Uterus (tissue), 2 donors: ENCODE measurements at regions not wholly inside any gene's neighbourhood (a gene's known extent, or its start where the extent isn't known, plus 50 kb on each side); places are given as distances from the start of the nearest gene placed in this dataset.

Source experiments
- POLR2A ChIP-seq, 2 donors: fragments of 450-650 bp; IDR thresholded peaks; one replicate each; pipeline ENCODE4 v1.6.1; 2016; ENCODE audit warnings: antibody characterized with exemption in 2 of 2, mild to moderate bottlenecking in 1 of 2, moderate library complexity in 1 of 2
- TF ChIP-seq, protein P1 (sequence below), 4 experiments: fragments of 200-600 bp in 2 of 4; fragments of 450-650 bp in 2 of 4; sonication (generic) in 2 of 4; IDR thresholded peaks; one replicate each; pipeline ENCODE4 v1.5.1; 2016 to 2019; ENCODE audit warnings: antibody characterized with exemption in 4 of 4, mild to moderate bottlenecking in 2 of 4, moderate library complexity in 1 of 4

DNA sequence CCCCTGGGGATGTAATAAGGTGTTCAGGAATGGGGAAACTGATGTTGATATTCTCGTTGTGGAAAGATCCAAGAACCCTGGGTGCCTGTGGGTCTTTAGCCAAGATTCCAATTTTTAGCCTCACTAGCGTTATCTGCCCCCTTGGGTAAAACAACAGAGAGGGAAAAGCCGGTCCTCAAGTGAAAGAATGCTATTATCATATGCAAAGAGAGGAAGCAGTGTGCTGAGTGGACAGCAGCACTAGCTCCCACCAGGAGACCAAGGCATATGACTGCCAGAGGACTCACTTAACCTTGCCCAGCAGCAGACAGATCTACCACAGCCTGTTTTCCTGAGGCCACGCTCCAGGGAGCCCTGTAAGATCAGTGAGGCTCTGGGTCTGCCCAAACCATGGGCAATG is 257.9 kb upstream of the CPEB2 start:
- TF ChIP-seq, protein P1, sequence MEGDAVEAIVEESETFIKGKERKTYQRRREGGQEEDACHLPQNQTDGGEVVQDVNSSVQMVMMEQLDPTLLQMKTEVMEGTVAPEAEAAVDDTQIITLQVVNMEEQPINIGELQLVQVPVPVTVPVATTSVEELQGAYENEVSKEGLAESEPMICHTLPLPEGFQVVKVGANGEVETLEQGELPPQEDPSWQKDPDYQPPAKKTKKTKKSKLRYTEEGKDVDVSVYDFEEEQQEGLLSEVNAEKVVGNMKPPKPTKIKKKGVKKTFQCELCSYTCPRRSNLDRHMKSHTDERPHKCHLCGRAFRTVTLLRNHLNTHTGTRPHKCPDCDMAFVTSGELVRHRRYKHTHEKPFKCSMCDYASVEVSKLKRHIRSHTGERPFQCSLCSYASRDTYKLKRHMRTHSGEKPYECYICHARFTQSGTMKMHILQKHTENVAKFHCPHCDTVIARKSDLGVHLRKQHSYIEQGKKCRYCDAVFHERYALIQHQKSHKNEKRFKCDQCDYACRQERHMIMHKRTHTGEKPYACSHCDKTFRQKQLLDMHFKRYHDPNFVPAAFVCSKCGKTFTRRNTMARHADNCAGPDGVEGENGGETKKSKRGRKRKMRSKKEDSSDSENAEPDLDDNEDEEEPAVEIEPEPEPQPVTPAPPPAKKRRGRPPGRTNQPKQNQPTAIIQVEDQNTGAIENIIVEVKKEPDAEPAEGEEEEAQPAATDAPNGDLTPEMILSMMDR (IDR thresholded peaks at IDR 0.05): no peak
- TF ChIP-seq POLR2A (IDR thresholded peaks at IDR 0.05): no peak
